ENCODE measurements at regions not wholly inside any gene's neighbourhood (a gene's known extent, or its start where the extent isn't known, plus 50 kb on each side); places are given as distances from the start of the nearest gene placed in this dataset.

- no peak for DNase-seq (ENCODE audit: low spot score)
Measured at GRCh38 chr7:68309806-68310205, 1288.5 kb upstream of the AUTS2 start.

- no peak for DNase-seq (ENCODE audit: low spot score)
Measured at GRCh38 chr7:68311958-68312357, 1286.3 kb upstream of the AUTS2 start.

GRCh38 chr7:68313806-68314205, 1284.5 kb upstream of the AUTS2 start:
- DNase-seq (ENCODE audit: low spot score): no peak

- no peak for DNase-seq (ENCODE audit: low spot score)
Measured at GRCh38 chr7:68314208-68314607, 1284.1 kb upstream of the AUTS2 start.

- DNase-seq (ENCODE audit: low spot score): no peak
Measured at GRCh38 chr7:68317476-68317875, 1280.8 kb upstream of the AUTS2 start.

GRCh38 chr7:68319061-68319460, 1279.2 kb upstream of the AUTS2 start:
- DNase-seq (ENCODE audit: low spot score): no peak

GRCh38 chr7:68321076-68321639, 1277.1 kb upstream of the AUTS2 start:
- DNase-seq (ENCODE audit: low spot score): no peak

GRCh38 chr7:68321776-68322496, 1276.3 kb upstream of the AUTS2 start:
- DNase-seq (ENCODE audit: low spot score): no peak

GRCh38 chr7:68324621-68325020, 1273.7 kb upstream of the AUTS2 start:
- DNase-seq (ENCODE audit: low spot score): no peak

GRCh38 chr7:68334216-68334615, 1264.1 kb upstream of the AUTS2 start:
- DNase-seq (ENCODE audit: low spot score): no peak

- no peak for DNase-seq (ENCODE audit: low spot score)
Measured at GRCh38 chr7:68334636-68335272, 1263.5 kb upstream of the AUTS2 start.

GRCh38 chr7:68336594-68336993, 1261.7 kb upstream of the AUTS2 start:
- DNase-seq (ENCODE audit: low spot score): no peak

GRCh38 chr7:68348401-68348800, 1249.9 kb upstream of the AUTS2 start:
- no peak for DNase-seq (ENCODE audit: low spot score)

- DNase-seq (ENCODE audit: low spot score): no peak
Measured at GRCh38 chr7:68362745-68363518, 1235.3 kb upstream of the AUTS2 start.

GRCh38 chr7:68364886-68365625, 1233.2 kb upstream of the AUTS2 start:
- DNase-seq (ENCODE audit: low spot score): no peak

GRCh38 chr7:68371985-68372384, 1226.3 kb upstream of the AUTS2 start:
- no peak for DNase-seq (ENCODE audit: low spot score)

- DNase-seq (ENCODE audit: low spot score): no peak
Measured at GRCh38 chr7:68376131-68376661, 1222.1 kb upstream of the AUTS2 start.

GRCh38 chr7:68381731-68382130, 1216.5 kb upstream of the AUTS2 start:
- no peak for DNase-seq (ENCODE audit: low spot score)

GRCh38 chr7:68384581-68384980, 1213.7 kb upstream of the AUTS2 start:
- DNase-seq (ENCODE audit: low spot score): no peak

GRCh38 chr7:68393051-68393450, 1205.2 kb upstream of the AUTS2 start:
- no peak for DNase-seq (ENCODE audit: low spot score)

GRCh38 chr7:68394131-68394530, 1204.1 kb upstream of the AUTS2 start:
- no peak for DNase-seq (ENCODE audit: low spot score)

Data from CD4-positive, alpha-beta T cell treated with Interleukin-2 at 100 ng/mL for 4 hours (primary cell).